HG03060 (cell line): ENCODE measurements at regions not wholly inside any gene's neighbourhood (a gene's known extent, or its start where the extent isn't known, plus 50 kb on each side); places are given as distances from the start of the nearest gene placed in this dataset.
"Not testable (repeated sequence)": the region's sequence is repeated elsewhere in the genome, so short reads cannot be mapped to it uniquely, and the experiment has no call there.

Experiments used
- ATAC-seq: cut with Tn5 transposase; IDR thresholded peaks from one replicate; pipeline ENCODE4 v1.9.1; 2021; ENCODE audit warnings: low read depth, moderate number of reproducible peaks; ENCODE audit not compliant: unreplicated experiment

GRCh38 chr12:72723732-72724131 is 451.6 kb downstream of the TRHDE start:
- ATAC-seq: no peak

GRCh38 chr12:72729451-72730010 is 457.4 kb downstream of the TRHDE start:
- no peak for ATAC-seq

GRCh38 chr12:72734581-72734980 is 462.4 kb downstream of the TRHDE start:
- ATAC-seq: no peak

- no peak for ATAC-seq
These were observed 466.6 kb downstream of the TRHDE start for GRCh38 chr12:72738811-72739210.

- no peak for ATAC-seq
These were observed 467.9 kb downstream of the TRHDE start for GRCh38 chr12:72740064-72740463.

- ATAC-seq: no peak
These were observed 470.4 kb downstream of the TRHDE start for GRCh38 chr12:72742568-72742967.

GRCh38 chr12:72746048-72746447 is 473.9 kb downstream of the TRHDE start:
- no peak for ATAC-seq

GRCh38 chr12:72747111-72747849 is 475.1 kb downstream of the TRHDE start:
- ATAC-seq: no peak

GRCh38 chr12:72748971-72749370 is 476.8 kb downstream of the TRHDE start:
- ATAC-seq: no peak

- no peak for ATAC-seq
These were observed 481.4 kb downstream of the TRHDE start for GRCh38 chr12:72753571-72753970.

GRCh38 chr12:72754026-72754425 is 481.9 kb downstream of the TRHDE start:
- ATAC-seq: not testable (repeated sequence)

- no peak for ATAC-seq
These were observed 494.3 kb downstream of the TRHDE start for GRCh38 chr12:72766517-72766916.

GRCh38 chr12:72774023-72774422 is 501.9 kb downstream of the TRHDE start:
- no peak for ATAC-seq

GRCh38 chr12:72777806-72778205 is 505.6 kb downstream of the TRHDE start:
- ATAC-seq: no peak

- ATAC-seq: no peak
These were observed 518.1 kb downstream of the TRHDE start for GRCh38 chr12:72790273-72790672.

GRCh38 chr12:72792889-72793288 is 520.7 kb downstream of the TRHDE start:
- ATAC-seq: no peak

- no peak for ATAC-seq
These were observed 521.6 kb downstream of the TRHDE start for GRCh38 chr12:72793796-72794195.

GRCh38 chr12:72815421-72815820 is 543.3 kb downstream of the TRHDE start:
- no peak for ATAC-seq

- no peak for ATAC-seq
These were observed 556.6 kb downstream of the TRHDE start for GRCh38 chr12:72828662-72829324.

- ATAC-seq: no peak
These were observed 557.7 kb downstream of the TRHDE start for GRCh38 chr12:72829838-72830237.

- no peak for ATAC-seq
These were observed 559.9 kb downstream of the TRHDE start for GRCh38 chr12:72832024-72832423.

- no peak for ATAC-seq
These were observed 564.0 kb downstream of the TRHDE start for GRCh38 chr12:72836194-72836593.
